Tibial nerve (tissue), 4 donors: ENCODE measurements at regions not wholly inside any gene's neighbourhood (a gene's known extent, or its start where the extent isn't known, plus 50 kb on each side); places are given as distances from the start of the nearest gene placed in this dataset.

Experiments
- DNase-seq, 2 donors: peaks; one replicate each; pipeline ENCODE4 v3.0.0-alpha.2; 2019; ENCODE audit warnings: low spot score in 2 of 2
- H3K27ac ChIP-seq, 4 donors: fragments of 200-600 bp; sonication (generic) in 3 of 4; one replicate each; pipeline ENCODE4 v1.5.1; 2017 to 2019; ENCODE audit warnings: mild to moderate bottlenecking in 1 of 4
- H3K27me3 ChIP-seq, 2 donors: fragments of 200-600 bp; sonication (generic) in 1 of 2; one replicate each; pipeline versions ENCODE4 v1.5.1 to v1.6.0; 2017 to 2019
- H3K36me3 ChIP-seq, 3 donors: fragments of 200-600 bp; sonication (generic); one replicate each; pipeline ENCODE4 v1.5.1; 2018 to 2019
- H3K4me1 ChIP-seq, 4 donors: fragments of 200-600 bp; sonication (generic) in 3 of 4; one replicate each; pipeline ENCODE4 v1.5.1; 2017 to 2019
- H3K4me3 ChIP-seq, 4 donors: fragments of 200-600 bp; sonication (generic) in 3 of 4; one replicate each; pipeline ENCODE4 v1.5.1; 2017 to 2019; ENCODE audit warnings: mild to moderate bottlenecking in 1 of 4, moderate library complexity in 1 of 4
- H3K9me3 ChIP-seq, 4 donors: fragments of 200-600 bp; sonication (generic) in 3 of 4; one replicate each; pipeline ENCODE4 v1.5.1; 2017 to 2019
- CTCF ChIP-seq, 5 experiments: fragments of 200-600 bp in 3 of 5; fragments of 450-650 bp in 2 of 5; sonication (generic) in 3 of 5; IDR thresholded peaks; one replicate each; pipeline ENCODE4 v1.5.1; 2016 to 2019; ENCODE audit warnings: antibody characterized with exemption in 5 of 5, mild to moderate bottlenecking in 3 of 5, moderate library complexity in 2 of 5
- EP300 ChIP-seq, 2 donors: sonication (generic); formaldehyde crosslinking; IDR thresholded peaks; one replicate each; pipeline ENCODE4 v1.6.1; 2017; ENCODE audit warnings: antibody characterized with exemption in 2 of 2, mild to moderate bottlenecking in 1 of 2
- POLR2A ChIP-seq, 2 donors: fragments of 450-650 bp; IDR thresholded peaks; one replicate each; pipeline ENCODE4 v1.6.1; 2017; ENCODE audit warnings: antibody characterized with exemption in 2 of 2, mild to moderate bottlenecking in 2 of 2, moderate library complexity in 2 of 2
- WGBS, 2 donors: methylation state at CpG; one replicate each; pipeline ENCODE4 v1.1.5; 2018; 5-methylcytosine and 5-hydroxymethylcytosine counted together

GRCh38 chr9:84570482-84571154 lies 98.9 kb upstream of the NTRK2 start:
- no peak for TF ChIP-seq CTCF (IDR thresholded peaks at IDR 0.05)
- TF ChIP-seq POLR2A (IDR thresholded peaks at IDR 0.05), result no peak
- no peak for TF ChIP-seq EP300 (IDR thresholded peaks at IDR 0.05)
- Histone ChIP-seq H3K27ac (no peak overlapping the region), H3K9me3 (no peaks in the 10 kb centered on the region), H3K36me3 (no peaks in the 10 kb centered on the region), H3K4me1 (no peaks in the 10 kb centered on the region), H3K4me3 (no peak overlapping the region), H3K27me3 (no peaks in the 10 kb centered on the region)
- DNase-seq, result peak in 1 of 2 donors; percentile 13
- 76 to 80% methylated on average over 1 to 2 of the region's 2 CpGs for WGBS, 2 donors

DNA sequence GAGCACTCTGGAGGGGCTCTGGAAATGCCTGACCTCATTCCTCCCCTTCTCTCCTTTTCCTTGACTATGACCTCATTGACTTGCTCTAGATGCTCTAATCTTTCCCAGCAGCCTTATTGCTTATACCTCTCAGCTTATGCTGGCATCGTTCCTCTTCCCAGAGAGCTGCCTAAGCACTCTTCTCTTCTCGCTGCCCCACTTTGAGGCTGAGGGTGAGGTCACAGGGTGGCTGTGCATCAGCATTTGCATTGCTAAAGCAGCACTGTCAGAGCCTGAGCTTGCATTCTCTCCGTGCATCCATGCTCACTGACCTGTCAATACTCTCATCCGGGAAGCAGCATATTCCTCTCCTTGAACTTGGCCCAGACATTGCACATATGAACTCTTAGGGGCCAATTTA lies 96.4 kb upstream of the NTRK2 start:
- H3K27ac ChIP-seq, result no peak overlapping the region
- H3K4me1 ChIP-seq, result no peaks in the 10 kb centered on the region
- no peaks in the 10 kb centered on the region for H3K36me3 ChIP-seq
- 65 to 69% methylated on average over 4 of the region's 4 CpGs for WGBS, 2 donors
- no peaks in the 10 kb centered on the region for H3K9me3 ChIP-seq
- H3K27me3 ChIP-seq, result no peaks in the 10 kb centered on the region
- no peak for TF ChIP-seq CTCF (IDR thresholded peaks at IDR 0.05)
- no peak for TF ChIP-seq POLR2A (IDR thresholded peaks at IDR 0.05)
- no peak for TF ChIP-seq EP300 (IDR thresholded peaks at IDR 0.05)
- DNase-seq, result no peak
- H3K4me3 ChIP-seq, result no peak overlapping the region

DNA sequence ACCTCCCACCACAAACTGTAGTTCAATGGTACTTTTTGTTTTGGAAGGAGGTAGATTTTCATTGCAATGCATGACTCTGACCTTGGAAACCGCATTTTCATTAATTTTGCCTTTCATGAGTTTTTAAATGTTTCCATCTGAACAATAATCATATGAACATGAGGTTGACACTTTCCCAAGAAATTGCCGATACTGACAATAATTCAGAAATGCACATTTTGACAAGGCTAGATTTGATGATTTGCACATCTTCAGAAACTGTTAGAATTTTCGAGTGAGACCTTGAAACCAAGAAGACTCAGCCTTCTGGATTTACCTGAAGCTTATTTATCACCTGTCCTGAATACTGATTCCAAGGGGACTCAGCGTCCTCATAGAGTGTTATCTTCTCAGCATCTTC lies 93.8 kb upstream of the NTRK2 start:
- Histone ChIP-seq H3K27ac (no peak overlapping the region), H3K36me3 (no peaks in the 10 kb centered on the region), H3K4me1 (no peaks in the 10 kb centered on the region), H3K9me3 (no peaks in the 10 kb centered on the region), H3K27me3 (no peaks in the 10 kb centered on the region), H3K4me3 (no peak overlapping the region)
- TF ChIP-seq EP300 (IDR thresholded peaks at IDR 0.05), result no peak
- no peak for TF ChIP-seq CTCF (IDR thresholded peaks at IDR 0.05)
- no peak for TF ChIP-seq POLR2A (IDR thresholded peaks at IDR 0.05)
- WGBS, 2 donors, result 64 to 68% methylated on average over 4 of the region's 4 CpGs
- DNase-seq, result no peak

DNA sequence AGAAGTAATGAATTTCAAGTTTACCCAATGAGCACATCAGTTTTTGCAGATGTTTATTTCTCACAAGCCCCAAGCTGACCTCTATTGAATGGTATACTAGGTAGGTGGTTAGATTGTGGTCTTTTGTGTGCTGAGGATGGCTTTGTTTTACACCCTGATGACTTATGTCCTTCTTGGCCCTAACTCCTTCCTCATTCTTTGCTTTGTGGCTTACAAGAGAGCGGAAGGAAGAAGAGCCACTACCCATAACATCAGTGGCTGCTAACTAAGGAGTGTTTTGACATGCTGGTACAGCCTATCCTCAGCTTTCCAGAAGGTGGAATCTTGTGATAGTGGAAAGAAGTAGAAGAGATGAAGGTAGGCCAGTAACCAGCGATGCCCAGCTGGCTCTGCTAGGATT lies 85.7 kb upstream of the NTRK2 start:
- no peaks in the 10 kb centered on the region for H3K4me1 ChIP-seq
- WGBS, 2 donors, result 89 to 90% methylated on average over 2 of the region's 2 CpGs
- H3K27me3 ChIP-seq, result no peaks in the 10 kb centered on the region
- H3K36me3 ChIP-seq, result no peaks in the 10 kb centered on the region
- no peak for DNase-seq
- TF ChIP-seq EP300 (IDR thresholded peaks at IDR 0.05) (no peak), POLR2A (IDR thresholded peaks at IDR 0.05) (no peak), CTCF (IDR thresholded peaks at IDR 0.05) (no peak)
- H3K4me3 ChIP-seq, result no peak overlapping the region
- no peaks in the 10 kb centered on the region for H3K9me3 ChIP-seq
- no peak overlapping the region for H3K27ac ChIP-seq

DNA sequence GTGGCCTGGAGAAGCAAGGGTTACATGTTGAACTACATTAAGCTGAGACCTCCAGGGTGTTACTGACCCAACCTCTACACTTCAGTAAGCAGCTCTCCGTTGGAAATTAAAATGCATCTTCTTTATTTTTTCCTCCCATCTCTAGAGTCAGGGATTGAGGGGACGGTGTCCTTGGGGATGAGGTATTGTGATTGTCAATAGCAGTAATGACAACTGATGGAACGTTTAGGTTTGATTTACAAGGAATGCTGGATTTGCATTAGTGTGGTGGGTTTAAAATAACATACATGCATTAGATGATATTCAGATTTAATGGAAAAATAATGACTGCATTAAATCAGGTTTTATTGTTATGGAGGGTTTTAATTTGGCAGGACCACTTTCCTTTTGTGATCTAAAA lies 82.9 kb upstream of the NTRK2 start:
- Histone ChIP-seq H3K27me3 (no peaks in the 10 kb centered on the region), H3K4me3 (no peak overlapping the region), H3K9me3 (no peaks in the 10 kb centered on the region), H3K27ac (no peak overlapping the region), H3K36me3 (no peaks in the 10 kb centered on the region), H3K4me1 (no peaks in the 10 kb centered on the region)
- WGBS, 2 donors, result 52 to 57% methylated on average over 3 of the region's 3 CpGs
- TF ChIP-seq EP300 (IDR thresholded peaks at IDR 0.05), result no peak
- TF ChIP-seq CTCF (IDR thresholded peaks at IDR 0.05), result no peak
- no peak for TF ChIP-seq POLR2A (IDR thresholded peaks at IDR 0.05)
- no peak for DNase-seq
